Dendritic cell treated with granulocyte-macrophage colony-stimulating factor and Interleukin-4, amounts not matched to agents 40 ng/mL and 50 ng/mL, for 4 days (primary cell): ENCODE measurements at regions not wholly inside any gene's neighbourhood (a gene's known extent, or its start where the extent isn't known, plus 50 kb on each side); places are given as distances from the start of the nearest gene placed in this dataset.

Experiments used
- H3K27ac Mint-ChIP-seq: one replicate; pipeline ENCODE4 v1.8.0; 2022; ENCODE audit warnings: mild to moderate bottlenecking, mixed read lengths
- H3K27me3 Mint-ChIP-seq: one replicate; pipeline ENCODE4 v1.8.0; 2022; ENCODE audit warnings: mild to moderate bottlenecking, mixed read lengths
- H3K36me3 Mint-ChIP-seq: one replicate; pipeline ENCODE4 v1.8.0; 2022; ENCODE audit warnings: low read depth, mixed read lengths
- H3K4me1 Mint-ChIP-seq: one replicate; pipeline ENCODE4 v1.8.0; 2022; ENCODE audit warnings: low read depth, mixed read lengths
- H3K4me3 Mint-ChIP-seq: one replicate; pipeline ENCODE4 v1.8.0; 2022; ENCODE audit warnings: mild to moderate bottlenecking, moderate library complexity, mixed read lengths
- H3K9me3 Mint-ChIP-seq: one replicate; pipeline ENCODE4 v1.8.0; 2022; ENCODE audit warnings: mixed read lengths
- intact Hi-C: fragments of 100-400 bp; cut with micrococcal nuclease; formaldehyde crosslinking; loops from one replicate; pipeline ENCODE4 v1.15.0; 2022

GRCh38 chr9:91043056-91043810 is 241.6 kb downstream of the SYK start:
- no peaks in the 10 kb centered on the region for H3K9me3 Mint-ChIP-seq
- peaks cover 31% of the 10 kb centered on the region for H3K27me3 Mint-ChIP-seq
- intact Hi-C loops, result no loop called here
- no peak overlapping the region for H3K4me3 Mint-ChIP-seq
- peak overlapping the region; percentile 33 for H3K27ac Mint-ChIP-seq
- H3K4me1 Mint-ChIP-seq, result peaks cover 49% of the 10 kb centered on the region
- H3K36me3 Mint-ChIP-seq, result no peaks in the 10 kb centered on the region

- Mint-ChIP-seq H3K36me3 (no peaks in the 10 kb centered on the region), H3K27ac (peak overlapping the region; percentile 33), H3K27me3 (peaks cover 32% of the 10 kb centered on the region), H3K4me1 (peaks cover 43% of the 10 kb centered on the region), H3K4me3 (no peak overlapping the region), H3K9me3 (no peaks in the 10 kb centered on the region)
- intact Hi-C loops, result no loop called here
Observed at GRCh38 chr9:91043811-91044175, 242.2 kb downstream of the SYK start.

GRCh38 chr9:91044354-91044753 is 242.7 kb downstream of the SYK start:
- Mint-ChIP-seq H3K36me3 (no peaks in the 10 kb centered on the region), H3K4me1 (peaks cover 37% of the 10 kb centered on the region), H3K4me3 (no peak overlapping the region), H3K27me3 (peaks cover 34% of the 10 kb centered on the region), H3K27ac (peak overlapping the region; percentile 33), H3K9me3 (no peaks in the 10 kb centered on the region)
- intact Hi-C loops, result no loop called here

GRCh38 chr9:91045041-91045440 is 243.4 kb downstream of the SYK start:
- Mint-ChIP-seq H3K27ac (peak overlapping the region; percentile 23), H3K9me3 (no peaks in the 10 kb centered on the region), H3K36me3 (no peaks in the 10 kb centered on the region), H3K4me1 (peaks cover 30% of the 10 kb centered on the region), H3K4me3 (no peak overlapping the region), H3K27me3 (peaks cover 31% of the 10 kb centered on the region)
- intact Hi-C loops, result no loop called here

- Mint-ChIP-seq H3K4me1 (peaks cover 32% of the 10 kb centered on the region), H3K27me3 (peaks cover 38% of the 10 kb centered on the region), H3K27ac (no peak overlapping the region), H3K36me3 (no peaks in the 10 kb centered on the region), H3K4me3 (no peak overlapping the region), H3K9me3 (no peaks in the 10 kb centered on the region)
- intact Hi-C loops, result no loop called here
Observed at GRCh38 chr9:91047529-91047928, 245.9 kb downstream of the SYK start.

GRCh38 chr9:91047993-91048607 is 246.5 kb downstream of the SYK start:
- Mint-ChIP-seq H3K27ac (no peak overlapping the region), H3K9me3 (no peaks in the 10 kb centered on the region), H3K4me3 (no peak overlapping the region), H3K36me3 (no peaks in the 10 kb centered on the region), H3K4me1 (peaks cover 32% of the 10 kb centered on the region), H3K27me3 (peaks cover 38% of the 10 kb centered on the region)
- intact Hi-C loops, result no loop called here

GRCh38 chr9:91048749-91049148 is 247.1 kb downstream of the SYK start:
- Mint-ChIP-seq H3K27me3 (peaks cover 38% of the 10 kb centered on the region), H3K4me1 (peaks cover 31% of the 10 kb centered on the region), H3K36me3 (no peaks in the 10 kb centered on the region), H3K4me3 (no peak overlapping the region), H3K9me3 (no peaks in the 10 kb centered on the region), H3K27ac (no peak overlapping the region)
- intact Hi-C loops, result no loop called here

- Mint-ChIP-seq H3K4me3 (no peak overlapping the region), H3K27ac (no peak overlapping the region), H3K9me3 (no peaks in the 10 kb centered on the region), H3K27me3 (peaks cover 10% of the 10 kb centered on the region), H3K4me1 (peaks cover 49% of the 10 kb centered on the region), H3K36me3 (no peaks in the 10 kb centered on the region)
- intact Hi-C loops, result no loop called here
Observed at GRCh38 chr9:91053824-91054223, 252.2 kb downstream of the SYK start.

GRCh38 chr9:91055845-91056244 is 254.2 kb downstream of the SYK start:
- no peak overlapping the region for H3K4me3 Mint-ChIP-seq
- peaks cover 51% of the 10 kb centered on the region for H3K4me1 Mint-ChIP-seq
- no peaks in the 10 kb centered on the region for H3K36me3 Mint-ChIP-seq
- no peaks in the 10 kb centered on the region for H3K9me3 Mint-ChIP-seq
- no peak overlapping the region for H3K27ac Mint-ChIP-seq
- H3K27me3 Mint-ChIP-seq, result peaks cover 3% of the 10 kb centered on the region
- intact Hi-C loops, result no loop called here

GRCh38 chr9:91056486-91056885 is 254.9 kb downstream of the SYK start:
- H3K4me3 Mint-ChIP-seq, result no peak overlapping the region
- H3K9me3 Mint-ChIP-seq, result no peaks in the 10 kb centered on the region
- intact Hi-C loops, result no loop called here
- no peaks in the 10 kb centered on the region for H3K36me3 Mint-ChIP-seq
- no peak overlapping the region for H3K27ac Mint-ChIP-seq
- H3K4me1 Mint-ChIP-seq, result peaks cover 54% of the 10 kb centered on the region
- peaks cover 2% of the 10 kb centered on the region for H3K27me3 Mint-ChIP-seq

- H3K36me3 Mint-ChIP-seq, result no peaks in the 10 kb centered on the region
- H3K9me3 Mint-ChIP-seq, result no peaks in the 10 kb centered on the region
- peaks cover 2% of the 10 kb centered on the region for H3K27me3 Mint-ChIP-seq
- peaks cover 57% of the 10 kb centered on the region for H3K4me1 Mint-ChIP-seq
- H3K4me3 Mint-ChIP-seq, result no peak overlapping the region
- peak overlapping the region; percentile 40 for H3K27ac Mint-ChIP-seq
- intact Hi-C loops, result no loop called here
Observed at GRCh38 chr9:91056917-91057316, 255.3 kb downstream of the SYK start.

GRCh38 chr9:91059713-91060112 is 258.1 kb downstream of the SYK start:
- Mint-ChIP-seq H3K9me3 (no peaks in the 10 kb centered on the region), H3K27ac (no peak overlapping the region), H3K4me1 (peaks cover 51% of the 10 kb centered on the region), H3K27me3 (peaks cover 4% of the 10 kb centered on the region), H3K4me3 (no peak overlapping the region), H3K36me3 (no peaks in the 10 kb centered on the region)
- intact Hi-C loops, result no loop called here

GRCh38 chr9:91060520-91061343 is 259.1 kb downstream of the SYK start:
- Mint-ChIP-seq H3K27me3 (peaks cover 5% of the 10 kb centered on the region), H3K4me3 (no peak overlapping the region), H3K36me3 (no peaks in the 10 kb centered on the region), H3K4me1 (peaks cover 50% of the 10 kb centered on the region), H3K27ac (peak overlapping the region; percentile 81), H3K9me3 (no peaks in the 10 kb centered on the region)
- intact Hi-C loops, result no loop called here

- intact Hi-C loops, result no loop called here
- H3K27me3 Mint-ChIP-seq, result peaks cover 5% of the 10 kb centered on the region
Observed at GRCh38 chr9:91061506-91061905, 259.9 kb downstream of the SYK start.

More at GRCh38 chr9:91061506-91061905, 259.9 kb downstream of the SYK start:
- H3K27ac Mint-ChIP-seq, result peak overlapping the region; percentile 81
- peaks cover 42% of the 10 kb centered on the region for H3K4me1 Mint-ChIP-seq
- peak overlapping the region; percentile 37 for H3K4me3 Mint-ChIP-seq
- H3K9me3 Mint-ChIP-seq, result no peaks in the 10 kb centered on the region
- H3K36me3 Mint-ChIP-seq, result no peaks in the 10 kb centered on the region
